Smooth muscle cell (in vitro differentiated cells): ENCODE measurements at regions not wholly inside any gene's neighbourhood (a gene's known extent, or its start where the extent isn't known, plus 50 kb on each side); places are given as distances from the start of the nearest gene placed in this dataset.

ENCODE experiments used
- DNase-seq: peaks from one replicate; lab custom pipeline; 2025; ENCODE audit not compliant: unreplicated experiment; lab: John Stamatoyannopoulos, UW
- H2AFZ ChIP-seq: fragments of 200-600 bp; sonication (generic); 2 replicates; pipeline ENCODE4 v1.6.0; 2016; ENCODE audit warnings: antibody characterized with exemption, low read depth, mild to moderate bottlenecking
- H3F3A ChIP-seq: fragments of 200-600 bp; sonication (generic); 2 replicates; pipeline ENCODE4 v1.6.0; 2017; ENCODE audit warnings: antibody characterized with exemption, low read depth
- H3K27ac ChIP-seq: fragments of 200-600 bp; sonication (generic); 2 replicates; pipeline ENCODE4 v1.5.1; 2016; ENCODE audit warnings: low read depth, mild to moderate bottlenecking
- H3K27me3 ChIP-seq: fragments of 200-600 bp; sonication (generic); 2 replicates; pipeline ENCODE4 v1.6.1; 2016; ENCODE audit warnings: low read depth, mild to moderate bottlenecking
- H3K36me3 ChIP-seq: fragments of 200-600 bp; sonication (generic); 2 replicates; pipeline ENCODE4 v1.5.1; 2016; ENCODE audit warnings: low read depth
- H3K4me1 ChIP-seq: fragments of 200-600 bp; sonication (generic); 2 replicates; pipeline ENCODE4 v1.5.1; 2016; ENCODE audit warnings: low read depth
- H3K4me2 ChIP-seq: fragments of 200-600 bp; sonication (generic); 2 replicates; pipeline ENCODE4 v1.6.0; 2016; ENCODE audit warnings: mild to moderate bottlenecking
- H3K4me3 ChIP-seq: fragments of 200-600 bp; sonication (generic); 2 replicates; pipeline ENCODE4 v1.5.1; 2016; ENCODE audit warnings: mild to moderate bottlenecking
- H3K79me2 ChIP-seq: fragments of 200-600 bp; sonication (generic); 2 replicates; pipeline ENCODE4 v1.6.0; 2016; ENCODE audit warnings: low read depth, mild to moderate bottlenecking
- H3K9ac ChIP-seq: fragments of 200-600 bp; sonication (generic); 2 replicates; pipeline ENCODE4 v1.6.0; 2016; ENCODE audit warnings: low read depth
- H3K9me3 ChIP-seq: fragments of 200-600 bp; sonication (generic); replicated peaks from 2 replicates; pipeline ENCODE4 v1.5.1; 2016; ENCODE audit warnings: low read depth
- H4K20me1 ChIP-seq: fragments of 200-600 bp; sonication (generic); 2 replicates; pipeline ENCODE4 v1.6.0; 2016; ENCODE audit warnings: low read depth
- CTCF ChIP-seq: fragments of 200-600 bp; sonication (generic); IDR thresholded peaks from 2 replicates; pipeline ENCODE4 v1.5.1; 2017; ENCODE audit warnings: borderline replicate concordance, mild to moderate bottlenecking, antibody characterized with exemption; ENCODE audit not compliant: insufficient read depth, poor library complexity, severe bottlenecking
- WGBS: methylation state at CpG from one replicate; pipeline ENCODE4 v1.1.7; 2016; ENCODE audit warnings: low lambda C conversion rate; 5-methylcytosine and 5-hydroxymethylcytosine counted together

GRCh38 chr15:70206668-70207067 is 109.0 kb upstream of the TLE3 start:
- Histone ChIP-seq H3K27ac (no peak overlapping the region), H2AFZ (no peak overlapping the region), H3K79me2 (no peaks in the 10 kb centered on the region), H3K4me3 (no peak overlapping the region), H3F3A (no peaks in the 10 kb centered on the region), H3K9me3 (no peaks in the 10 kb centered on the region), H3K27me3 (no peaks in the 10 kb centered on the region), H4K20me1 (no peaks in the 10 kb centered on the region), H3K4me2 (no peak overlapping the region), H3K36me3 (no peaks in the 10 kb centered on the region), H3K9ac (no peak overlapping the region), H3K4me1 (no peaks in the 10 kb centered on the region)
- whole genome bisulfite sequencing = 81% methylated on average over 5 of the region's 5 CpGs
- no peak for DNase-seq
- no peak for TF ChIP-seq CTCF

DNA sequence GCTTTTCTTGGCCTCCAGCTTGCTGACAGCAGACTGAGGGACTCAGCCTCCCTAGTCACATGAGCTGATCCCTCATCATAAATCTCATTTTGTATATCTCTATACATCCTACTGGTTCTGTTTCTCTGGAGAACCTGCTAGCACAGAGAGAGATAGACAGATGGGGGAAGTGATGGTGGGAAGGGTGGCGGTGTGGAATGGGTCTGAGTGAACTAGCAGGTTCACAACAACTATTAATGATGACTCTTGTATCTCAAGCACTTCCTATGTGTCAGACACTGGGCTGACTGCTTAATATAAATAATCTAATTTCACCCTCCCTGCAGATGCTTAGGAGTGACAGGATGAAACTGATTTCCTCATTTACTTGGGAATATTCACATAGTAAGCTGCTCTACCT is 106.9 kb upstream of the TLE3 start:
- H3K27ac ChIP-seq = no peak overlapping the region
- no peak overlapping the region for H2AFZ ChIP-seq
- 96% methylated on average over 1 of the region's 1 CpG for WGBS
- no peak for DNase-seq
- H3K9me3 ChIP-seq = no peaks in the 10 kb centered on the region
- no peak overlapping the region for H3K9ac ChIP-seq
- H3K36me3 ChIP-seq = no peaks in the 10 kb centered on the region
- no peaks in the 10 kb centered on the region for H3K79me2 ChIP-seq
- no peaks in the 10 kb centered on the region for H3F3A ChIP-seq
- TF ChIP-seq CTCF = no peak
- H3K27me3 ChIP-seq = no peaks in the 10 kb centered on the region
- no peak overlapping the region for H3K4me2 ChIP-seq
- no peaks in the 10 kb centered on the region for H4K20me1 ChIP-seq
- no peak overlapping the region for H3K4me3 ChIP-seq
- no peaks in the 10 kb centered on the region for H3K4me1 ChIP-seq

- Histone ChIP-seq H3K9me3 (no peaks in the 10 kb centered on the region), H3K4me3 (no peak overlapping the region), H2AFZ (no peak overlapping the region), H3K27me3 (no peaks in the 10 kb centered on the region), H3K36me3 (no peaks in the 10 kb centered on the region), H3K4me2 (no peak overlapping the region), H3F3A (no peaks in the 10 kb centered on the region), H4K20me1 (no peaks in the 10 kb centered on the region), H3K4me1 (no peaks in the 10 kb centered on the region), H3K9ac (no peak overlapping the region), H3K27ac (no peak overlapping the region), H3K79me2 (no peaks in the 10 kb centered on the region)
- TF ChIP-seq CTCF = no peak
- WGBS = 87% methylated on average over 8 of the region's 8 CpGs
- DNase-seq = no peak
Measured at GRCh38 chr15:70203981-70204560, 106.4 kb upstream of the TLE3 start.

DNA sequence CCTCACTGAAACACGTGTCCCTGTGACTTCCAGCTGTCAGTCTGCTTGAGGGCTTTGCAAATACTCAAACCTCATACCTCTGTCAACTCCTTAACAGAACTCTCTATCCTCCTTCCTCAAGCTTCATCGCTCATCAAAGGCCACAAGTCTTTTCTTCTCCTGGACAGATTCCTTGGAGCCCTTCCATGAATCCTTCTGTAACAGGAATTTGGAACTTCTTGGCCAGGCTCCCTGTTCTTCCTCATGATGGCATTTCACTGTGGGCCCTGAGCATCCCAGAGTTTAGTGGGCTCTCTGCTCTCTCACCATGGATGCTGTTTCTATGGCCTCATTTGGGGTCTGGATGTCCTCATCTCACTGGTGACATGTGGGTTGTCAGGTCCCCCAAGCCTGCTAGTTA is 105.0 kb upstream of the TLE3 start:
- H3K9ac ChIP-seq = no peak overlapping the region
- H3K9me3 ChIP-seq = no peaks in the 10 kb centered on the region
- H3K4me2 ChIP-seq = no peak overlapping the region
- H3K79me2 ChIP-seq = no peaks in the 10 kb centered on the region
- H4K20me1 ChIP-seq = no peaks in the 10 kb centered on the region
- no peak overlapping the region for H3K27ac ChIP-seq
- no peak overlapping the region for H3K4me3 ChIP-seq
- H3F3A ChIP-seq = peaks cover 4% of the 10 kb centered on the region
- H3K27me3 ChIP-seq = no peaks in the 10 kb centered on the region
- 96% methylated on average over 2 of the region's 2 CpGs for WGBS
- no peaks in the 10 kb centered on the region for H3K36me3 ChIP-seq
- TF ChIP-seq CTCF = no peak
- DNase-seq = no peak
- no peaks in the 10 kb centered on the region for H3K4me1 ChIP-seq
- no peak overlapping the region for H2AFZ ChIP-seq
